ENCODE measurements at regions not wholly inside any gene's neighbourhood (a gene's known extent, or its start where the extent isn't known, plus 50 kb on each side); places are given as distances from the start of the nearest gene placed in this dataset.

GRCh38 chr4:136737066-136737465 is 795.2 kb downstream of the PCDH18 start:
- TF ChIP-seq CTCF (IDR thresholded peaks at IDR 0.05; ENCODE audit: insufficient read depth, low read length, poor library complexity, severe bottlenecking) (no peak), EZH2phosphoT487 (conservative IDR thresholded peaks at IDR 0.05; ENCODE audit: low read length) (no peak)

All from SU-DHL-6 (cell line).